Neural progenitor cell (in vitro differentiated cells): ENCODE measurements at regions not wholly inside any gene's neighbourhood (a gene's known extent, or its start where the extent isn't known, plus 50 kb on each side); places are given as distances from the start of the nearest gene placed in this dataset.

Source experiments
- DNase-seq: peaks from one replicate; pipeline ENCODE4 v3.0.0-alpha.2; 2016; ENCODE audit warnings: low spot score
- H2AFZ ChIP-seq: fragments of 200-600 bp; sonication (generic); replicated peaks from 2 replicates; pipeline ENCODE4 v1.6.1; 2016; ENCODE audit warnings: antibody characterized with exemption
- H3F3A ChIP-seq: fragments of 200-600 bp; sonication (generic); 2 replicates; pipeline ENCODE4 v1.6.1; 2016; ENCODE audit warnings: antibody characterized with exemption, low read depth
- H3K27ac ChIP-seq: fragments of 200-600 bp; sonication (generic); 2 replicates; pipeline ENCODE4 v1.5.1; 2016; ENCODE audit warnings: mild to moderate bottlenecking
- H3K27me3 ChIP-seq: fragments of 200-600 bp; sonication (generic); 2 replicates; pipeline ENCODE4 v1.6.1; 2016; ENCODE audit warnings: mild to moderate bottlenecking, moderate library complexity
- H3K36me3 ChIP-seq: fragments of 200-600 bp; sonication (generic); 2 replicates; pipeline ENCODE4 v1.5.1; 2016
- H3K4me1 ChIP-seq: fragments of 200-600 bp; sonication (generic); 2 replicates; pipeline ENCODE4 v1.6.1; 2016; ENCODE audit warnings: mixed run types
- H3K4me2 ChIP-seq: fragments of 200-600 bp; sonication (generic); 2 replicates; pipeline ENCODE4 v1.6.1; 2016
- H3K4me3 ChIP-seq: fragments of 200-600 bp; sonication (generic); 2 replicates; pipeline ENCODE4 v1.5.1; 2016
- H3K79me2 ChIP-seq: fragments of 200-600 bp; sonication (generic); 2 replicates; pipeline ENCODE4 v1.6.1; 2016; ENCODE audit warnings: low read depth
- H3K9ac ChIP-seq: fragments of 200-600 bp; sonication (generic); 2 replicates; pipeline ENCODE4 v1.6.1; 2016
- H3K9me3 ChIP-seq: fragments of 200-600 bp; sonication (generic); 2 replicates; pipeline ENCODE4 v1.5.1; 2016; ENCODE audit warnings: low read depth
- H4K20me1 ChIP-seq: fragments of 200-600 bp; sonication (generic); 2 replicates; pipeline ENCODE4 v1.6.1; 2016; ENCODE audit warnings: low read depth
- H3K27ac Mint-ChIP-seq: 3 replicates; pipeline ENCODE4 v1.8.0; 2021; ENCODE audit warnings: mixed read lengths
- H3K27me3 Mint-ChIP-seq: 2 replicates; pipeline ENCODE4 v1.8.0; 2022; ENCODE audit warnings: low read depth, mild to moderate bottlenecking, inconsistent platforms, moderate library complexity, mixed read lengths; ENCODE audit not compliant: insufficient read depth
- H3K36me3 Mint-ChIP-seq: 3 replicates; pipeline ENCODE4 v1.8.0; 2021; ENCODE audit warnings: mixed read lengths
- H3K4me1 Mint-ChIP-seq: 3 replicates; pipeline ENCODE4 v1.8.0; 2021; ENCODE audit warnings: mixed read lengths
- H3K4me3 Mint-ChIP-seq: 3 replicates; pipeline ENCODE4 v1.8.0; 2021; ENCODE audit warnings: mild to moderate bottlenecking, moderate library complexity, mixed read lengths
- H3K9me3 Mint-ChIP-seq: 3 replicates; pipeline ENCODE4 v1.8.0; 2020; ENCODE audit warnings: mixed read lengths
- CTCF ChIP-seq: fragments of 200-600 bp; sonication (generic); IDR thresholded peaks from 2 replicates; pipeline ENCODE4 v1.5.1; 2017; ENCODE audit warnings: antibody characterized with exemption, mild to moderate bottlenecking
- EZH2 ChIP-seq: fragments of 200-600 bp; sonication (generic); IDR thresholded peaks from 2 replicates; pipeline ENCODE4 v1.6.1; 2017; ENCODE audit warnings: antibody characterized with exemption, mild to moderate bottlenecking, moderate library complexity
- EZH2phosphoT487 ChIP-seq: fragments of 200-600 bp; sonication (generic); IDR thresholded peaks from 2 replicates; pipeline ENCODE4 v1.6.1; 2017; ENCODE audit warnings: antibody characterized with exemption

DNA sequence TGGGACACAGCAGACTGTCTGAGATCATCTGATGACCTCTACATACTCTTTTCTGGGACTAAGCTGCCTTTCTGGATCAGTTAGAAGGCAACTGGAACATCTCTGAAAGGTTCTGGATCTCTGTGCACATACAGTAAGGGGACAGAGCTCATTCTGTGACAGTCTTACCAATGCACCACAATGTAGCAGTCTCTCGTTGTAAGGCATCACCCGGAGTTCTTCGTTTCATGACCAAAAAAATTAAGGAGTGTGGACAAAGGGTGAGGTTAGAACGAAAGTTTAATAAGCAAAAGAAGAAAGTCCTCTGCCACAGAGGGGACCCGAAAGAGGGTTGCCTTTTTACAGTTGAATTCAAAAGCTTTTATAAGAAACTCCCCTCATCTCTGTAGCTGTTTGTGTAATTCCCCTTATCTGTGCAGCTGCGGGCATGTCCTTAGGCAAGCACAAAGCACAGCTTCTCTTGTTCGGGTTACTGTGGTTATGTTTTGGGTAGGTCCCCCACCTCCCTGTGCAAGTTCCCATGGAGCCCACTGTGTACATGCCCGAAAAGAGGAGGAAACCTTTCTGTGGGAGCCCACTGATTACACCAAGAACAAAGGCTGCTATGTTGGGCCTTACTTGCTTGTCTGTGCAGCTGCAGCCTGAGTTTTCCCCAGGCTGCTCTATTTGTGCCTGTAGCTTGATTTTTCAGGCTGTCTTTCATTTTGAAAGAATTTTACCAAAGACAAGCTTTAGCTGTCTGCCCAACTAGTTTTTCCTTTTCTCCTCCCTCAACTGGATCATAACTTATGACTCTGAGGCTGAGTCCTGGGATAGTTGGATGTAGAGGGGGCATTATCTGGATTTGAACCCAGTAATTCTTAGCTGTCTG is 53.1 kb upstream of the CACNA1E start:
- no peaks in the 10 kb centered on the region for H3K79me2 ChIP-seq
- no peaks in the 10 kb centered on the region for H3F3A ChIP-seq
- no peak for DNase-seq
- H3K9ac ChIP-seq: no peak overlapping the region
- peaks cover 5% of the 10 kb centered on the region for H3K27me3 Mint-ChIP-seq
- no peak for TF ChIP-seq EZH2phosphoT487
- no peak for TF ChIP-seq CTCF
- TF ChIP-seq EZH2: no peak
- H3K27me3 ChIP-seq: peaks cover 14% of the 10 kb centered on the region
- peak overlapping the region; percentile 95 for H2AFZ ChIP-seq
- H3K36me3 Mint-ChIP-seq: no peaks in the 10 kb centered on the region
- H3K4me2 ChIP-seq: no peak overlapping the region
- no peaks in the 10 kb centered on the region for H3K36me3 ChIP-seq
- H3K4me1 ChIP-seq: peaks cover 14% of the 10 kb centered on the region
- no peaks in the 10 kb centered on the region for H3K4me1 Mint-ChIP-seq
- no peak overlapping the region for H3K27ac ChIP-seq
- no peak overlapping the region for H3K27ac Mint-ChIP-seq
- H3K9me3 Mint-ChIP-seq: no peaks in the 10 kb centered on the region
- no peak overlapping the region for H3K4me3 ChIP-seq
- no peaks in the 10 kb centered on the region for H4K20me1 ChIP-seq
- H3K9me3 ChIP-seq: no peaks in the 10 kb centered on the region
- H3K4me3 Mint-ChIP-seq: no peak overlapping the region
